Choroid plexus epithelial cell (primary cell): ENCODE measurements at regions not wholly inside any gene's neighbourhood (a gene's known extent, or its start where the extent isn't known, plus 50 kb on each side); places are given as distances from the start of the nearest gene placed in this dataset.
"Not testable (repeated sequence)": the region's sequence is repeated elsewhere in the genome, so short reads cannot be mapped to it uniquely, and the experiment has no call there.

Experiments
- DNase-seq: peaks from one replicate; pipeline ENCODE4 v3.0.0-alpha.2; 2010; ENCODE audit warnings: low read depth
- H3K4me3 ChIP-seq: 2 replicates; pipeline ENCODE4 v1.5.1; 2011; ENCODE audit warnings: low read depth, mild to moderate bottlenecking, control low read depth, low read length, moderate library complexity
- TF ChIP-seq, protein P1 (sequence below): conservative IDR thresholded peaks from 2 replicates; pipeline ENCODE4 v1.5.1; 2011; ENCODE audit warnings: low read depth, mild to moderate bottlenecking, control low read depth, inconsistent platforms, low read length, moderate library complexity

DNA sequence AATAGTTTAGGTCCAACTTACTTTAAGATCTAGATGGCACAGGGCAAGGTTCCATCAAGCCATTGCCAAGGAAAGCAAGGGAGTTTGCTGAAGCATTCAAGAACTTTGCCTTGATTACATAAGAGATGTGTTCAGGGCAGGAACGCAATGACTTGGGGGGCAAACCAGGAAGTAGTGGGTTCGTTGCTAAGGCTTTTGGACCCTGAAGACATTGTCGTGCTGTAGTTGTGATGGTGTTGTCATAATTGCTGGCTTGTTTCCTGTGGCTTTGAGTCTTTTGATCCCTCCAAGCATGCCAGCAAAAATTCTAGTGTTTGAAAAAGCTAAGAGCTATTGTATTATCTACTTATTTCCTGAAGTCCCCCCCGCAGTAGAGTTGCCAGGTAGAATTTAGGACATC is 70.7 kb upstream of the HNF1B start:
- no peak for DNase-seq
- no peak overlapping the region for H3K4me3 ChIP-seq
- TF ChIP-seq, protein P1, sequence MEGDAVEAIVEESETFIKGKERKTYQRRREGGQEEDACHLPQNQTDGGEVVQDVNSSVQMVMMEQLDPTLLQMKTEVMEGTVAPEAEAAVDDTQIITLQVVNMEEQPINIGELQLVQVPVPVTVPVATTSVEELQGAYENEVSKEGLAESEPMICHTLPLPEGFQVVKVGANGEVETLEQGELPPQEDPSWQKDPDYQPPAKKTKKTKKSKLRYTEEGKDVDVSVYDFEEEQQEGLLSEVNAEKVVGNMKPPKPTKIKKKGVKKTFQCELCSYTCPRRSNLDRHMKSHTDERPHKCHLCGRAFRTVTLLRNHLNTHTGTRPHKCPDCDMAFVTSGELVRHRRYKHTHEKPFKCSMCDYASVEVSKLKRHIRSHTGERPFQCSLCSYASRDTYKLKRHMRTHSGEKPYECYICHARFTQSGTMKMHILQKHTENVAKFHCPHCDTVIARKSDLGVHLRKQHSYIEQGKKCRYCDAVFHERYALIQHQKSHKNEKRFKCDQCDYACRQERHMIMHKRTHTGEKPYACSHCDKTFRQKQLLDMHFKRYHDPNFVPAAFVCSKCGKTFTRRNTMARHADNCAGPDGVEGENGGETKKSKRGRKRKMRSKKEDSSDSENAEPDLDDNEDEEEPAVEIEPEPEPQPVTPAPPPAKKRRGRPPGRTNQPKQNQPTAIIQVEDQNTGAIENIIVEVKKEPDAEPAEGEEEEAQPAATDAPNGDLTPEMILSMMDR = no peak

DNA sequence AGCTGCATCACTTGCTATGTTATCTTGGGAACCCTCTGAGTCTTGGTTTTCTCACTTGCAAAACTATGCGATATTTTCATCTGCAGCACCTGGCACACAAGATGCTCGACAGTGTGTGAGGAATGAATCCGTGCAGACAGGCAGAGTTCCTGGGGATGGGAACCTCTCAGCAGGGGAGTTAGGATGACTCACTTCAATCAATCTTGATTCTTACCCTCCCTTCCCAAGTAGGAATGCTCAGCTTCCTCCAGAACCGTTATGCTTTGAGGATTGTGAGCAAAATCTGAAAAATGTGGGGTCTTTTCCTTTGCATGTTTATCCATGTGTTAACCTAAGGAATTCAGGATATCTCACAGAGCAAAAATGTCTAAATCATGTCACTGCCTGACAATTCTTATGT is 68.9 kb upstream of the HNF1B start:
- TF ChIP-seq, protein P1 = no peak
- no peak overlapping the region for H3K4me3 ChIP-seq
- DNase-seq = peak; percentile 68

DNA sequence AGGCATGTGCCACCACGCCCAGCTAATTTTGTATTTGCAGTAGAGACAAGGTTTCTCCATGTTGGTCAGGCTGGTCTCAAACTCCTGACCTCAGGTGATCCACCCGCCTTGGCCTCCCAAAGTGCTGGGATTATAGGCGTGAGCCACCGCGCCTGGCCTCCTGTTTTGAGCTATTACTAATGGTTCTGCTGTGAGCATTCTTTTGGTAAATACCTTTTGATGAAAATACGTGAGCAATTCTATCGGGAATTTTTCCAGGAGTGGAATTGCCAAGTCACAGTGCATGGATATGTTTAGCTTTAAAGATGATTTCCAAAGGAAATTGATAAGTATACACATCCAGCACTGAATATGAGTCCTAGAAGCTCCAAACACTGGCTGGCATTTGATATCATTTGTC is 64.0 kb upstream of the HNF1B start:
- not testable (repeated sequence) for H3K4me3 ChIP-seq, DNase-seq

DNA sequence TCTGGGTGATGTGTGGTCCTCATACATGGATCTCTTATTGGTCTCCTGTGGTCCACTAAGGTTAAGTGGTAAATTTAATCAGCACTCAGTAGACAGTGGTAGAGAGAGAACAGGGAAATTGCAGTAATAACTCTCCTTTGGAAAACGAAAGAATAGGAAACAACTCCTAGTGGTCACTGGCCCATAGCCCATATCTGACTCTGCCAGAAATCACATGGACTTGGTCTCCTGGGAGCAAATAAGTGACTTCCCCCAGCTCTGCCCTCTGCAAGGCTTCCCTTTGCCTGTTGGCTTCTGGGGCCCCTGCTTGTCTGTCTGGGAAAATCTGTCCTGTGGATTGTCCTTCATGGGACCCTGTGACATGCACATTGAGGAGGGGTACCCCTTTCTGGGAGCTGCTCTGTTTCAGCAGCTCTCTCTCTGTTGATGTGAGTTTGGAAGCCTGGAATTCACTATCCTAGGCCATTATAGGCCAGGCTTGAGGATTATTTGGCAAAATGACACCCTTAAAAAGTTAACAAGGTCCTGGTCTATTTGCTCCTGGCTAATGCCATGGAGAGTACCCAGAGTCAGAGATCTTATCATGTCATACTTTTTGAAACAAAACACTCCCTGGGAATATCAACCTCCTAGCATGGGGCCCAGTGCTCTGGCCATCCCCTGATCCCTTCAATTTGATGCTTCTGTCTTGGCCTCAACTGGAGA is 58.0 kb upstream of the HNF1B start:
- TF ChIP-seq, protein P1 = peak; percentile 12
- peak; percentile 82 for DNase-seq
- no peak overlapping the region for H3K4me3 ChIP-seq

DNA sequence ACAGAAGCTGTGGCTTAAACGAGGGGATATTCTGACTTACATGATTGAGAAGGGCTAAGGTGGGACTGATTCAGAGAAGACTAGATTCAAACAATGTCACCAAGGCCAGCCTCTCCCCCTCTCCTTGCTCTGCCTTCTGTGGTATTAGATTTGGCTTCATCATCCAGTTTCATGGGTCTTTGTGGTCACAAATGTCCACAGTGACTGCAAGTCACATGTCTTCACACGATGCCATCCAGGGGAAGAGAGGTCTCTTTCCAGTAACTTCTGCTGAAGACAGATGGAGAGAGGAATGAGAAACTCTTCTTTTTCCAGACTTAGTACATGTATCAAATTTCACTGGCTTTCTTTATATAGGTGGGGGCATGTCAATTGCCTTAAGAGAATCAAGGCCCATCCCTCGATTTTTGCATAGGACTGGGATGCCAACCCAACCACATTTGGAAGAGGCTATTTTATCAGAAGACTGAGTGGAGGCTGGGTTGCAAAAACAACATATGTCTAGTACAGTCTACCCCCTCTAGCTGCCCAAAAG is 57.3 kb upstream of the HNF1B start:
- H3K4me3 ChIP-seq = no peak overlapping the region
- no peak for DNase-seq
- TF ChIP-seq, protein P1 = no peak

DNA sequence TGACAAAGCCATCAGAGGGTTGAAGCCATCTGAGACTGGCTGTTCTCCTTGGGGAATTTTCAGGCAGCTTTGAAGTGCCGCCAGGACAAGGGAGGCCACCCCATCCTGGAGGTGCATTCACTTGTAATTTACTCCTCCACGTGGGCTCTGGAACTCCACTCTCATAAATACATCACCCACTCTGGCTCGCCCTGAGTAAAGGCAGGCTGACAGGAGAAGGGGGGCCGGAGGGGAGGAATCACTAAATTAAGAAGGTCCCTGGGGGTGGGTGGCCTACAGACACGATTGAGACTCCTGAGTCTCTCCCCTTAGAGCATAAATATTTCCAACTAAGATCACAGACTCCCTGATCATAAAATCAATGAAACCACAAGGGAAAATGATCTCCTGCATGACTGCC is 56.3 kb upstream of the HNF1B start:
- TF ChIP-seq, protein P1 = no peak
- no peak for DNase-seq

DNA sequence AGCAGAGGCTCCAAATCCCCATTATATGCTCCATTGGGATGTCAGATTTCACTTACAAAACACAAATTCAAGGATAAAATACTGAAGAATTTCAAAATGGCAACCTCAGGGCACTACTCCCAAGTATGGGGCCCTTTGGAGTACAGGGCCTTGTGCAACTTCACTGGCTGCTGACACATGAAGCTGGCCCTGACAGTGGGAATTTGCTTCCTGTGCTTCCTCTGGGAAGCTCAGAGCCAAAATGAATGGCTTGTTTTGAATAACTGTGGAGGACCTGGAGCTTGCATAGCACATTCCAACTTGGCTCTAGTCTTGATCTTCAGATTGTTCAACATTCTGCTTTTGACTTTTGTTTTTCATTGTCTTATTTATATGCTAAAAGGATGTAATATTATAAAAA is 52.3 kb upstream of the HNF1B start:
- peak; percentile 15 for DNase-seq
- no peak overlapping the region for H3K4me3 ChIP-seq
- TF ChIP-seq, protein P1 = no peak

More for the DNA sequence above, 56.3 kb upstream of the HNF1B start:
- no peak overlapping the region for H3K4me3 ChIP-seq
